ENCODE measurements at regions not wholly inside any gene's neighbourhood (a gene's known extent, or its start where the extent isn't known, plus 50 kb on each side); places are given as distances from the start of the nearest gene placed in this dataset.
A peak's percentile ranks its signal among the peaks of the same experiment; 100 is the strongest.

GRCh38 chr3:118705487-118706219, 329.0 kb downstream of the IGSF11 start:
- no peak overlapping the region for H3K4me3 ChIP-seq

More at GRCh38 chr3:118705487-118706219, 329.0 kb downstream of the IGSF11 start:
- no peaks in the 10 kb centered on the region for H3K4me1 ChIP-seq (ENCODE audit: insufficient read depth)
- Mint-ChIP-seq H3K36me3 (ENCODE audit: low read depth) (no peaks in the 10 kb centered on the region), H3K27me3 (ENCODE audit: insufficient read depth, low read depth, poor library complexity) (peaks cover 4% of the 10 kb centered on the region), H3K4me3 (no peak overlapping the region), H3K27ac (no peak overlapping the region), H3K4me1 (peaks cover 7% of the 10 kb centered on the region), H3K9me3 (no peaks in the 10 kb centered on the region; the same call in 2 of the 3 replicates)
- no peaks in the 10 kb centered on the region for H3K27me3 ChIP-seq (ENCODE audit: insufficient read depth)
- no peak overlapping the region for H3K27ac ChIP-seq (ENCODE audit: low read depth)
- no peaks in the 10 kb centered on the region for H3F3A ChIP-seq (replicated peaks; ENCODE audit: low read depth)
- no peak overlapping the region for H3K4me2 ChIP-seq
- H3K36me3 ChIP-seq (ENCODE audit: insufficient read depth), result no peaks in the 10 kb centered on the region
- H3K79me2 ChIP-seq (replicated peaks; ENCODE audit: insufficient read depth), result no peaks in the 10 kb centered on the region
- H2AFZ ChIP-seq, result peak overlapping the region; percentile 88; the same call in 1 of the 2 replicates
- DNase-seq (ENCODE audit: low spot score), result no peak
- no peak for ATAC-seq
- TF ChIP-seq EZH2 (IDR thresholded peaks at IDR 0.05; ENCODE audit: low read depth, unreplicated experiment), result no peak
- no peak for TF ChIP-seq CTCF (conservative IDR thresholded peaks at IDR 0.05; ENCODE audit: low read depth in 2 of 2)
- TF ChIP-seq STAT1 (IDR thresholded peaks at IDR 0.05; ENCODE audit: unreplicated experiment), result no peak
- no peak for TF ChIP-seq ZNF114 (CRISPR knock-in tag; IDR thresholded peaks at IDR 0.05)
- no peak for TF ChIP-seq REST (IDR thresholded peaks at IDR 0.05; ENCODE audit: unreplicated experiment)
- TF ChIP-seq, protein P1, sequence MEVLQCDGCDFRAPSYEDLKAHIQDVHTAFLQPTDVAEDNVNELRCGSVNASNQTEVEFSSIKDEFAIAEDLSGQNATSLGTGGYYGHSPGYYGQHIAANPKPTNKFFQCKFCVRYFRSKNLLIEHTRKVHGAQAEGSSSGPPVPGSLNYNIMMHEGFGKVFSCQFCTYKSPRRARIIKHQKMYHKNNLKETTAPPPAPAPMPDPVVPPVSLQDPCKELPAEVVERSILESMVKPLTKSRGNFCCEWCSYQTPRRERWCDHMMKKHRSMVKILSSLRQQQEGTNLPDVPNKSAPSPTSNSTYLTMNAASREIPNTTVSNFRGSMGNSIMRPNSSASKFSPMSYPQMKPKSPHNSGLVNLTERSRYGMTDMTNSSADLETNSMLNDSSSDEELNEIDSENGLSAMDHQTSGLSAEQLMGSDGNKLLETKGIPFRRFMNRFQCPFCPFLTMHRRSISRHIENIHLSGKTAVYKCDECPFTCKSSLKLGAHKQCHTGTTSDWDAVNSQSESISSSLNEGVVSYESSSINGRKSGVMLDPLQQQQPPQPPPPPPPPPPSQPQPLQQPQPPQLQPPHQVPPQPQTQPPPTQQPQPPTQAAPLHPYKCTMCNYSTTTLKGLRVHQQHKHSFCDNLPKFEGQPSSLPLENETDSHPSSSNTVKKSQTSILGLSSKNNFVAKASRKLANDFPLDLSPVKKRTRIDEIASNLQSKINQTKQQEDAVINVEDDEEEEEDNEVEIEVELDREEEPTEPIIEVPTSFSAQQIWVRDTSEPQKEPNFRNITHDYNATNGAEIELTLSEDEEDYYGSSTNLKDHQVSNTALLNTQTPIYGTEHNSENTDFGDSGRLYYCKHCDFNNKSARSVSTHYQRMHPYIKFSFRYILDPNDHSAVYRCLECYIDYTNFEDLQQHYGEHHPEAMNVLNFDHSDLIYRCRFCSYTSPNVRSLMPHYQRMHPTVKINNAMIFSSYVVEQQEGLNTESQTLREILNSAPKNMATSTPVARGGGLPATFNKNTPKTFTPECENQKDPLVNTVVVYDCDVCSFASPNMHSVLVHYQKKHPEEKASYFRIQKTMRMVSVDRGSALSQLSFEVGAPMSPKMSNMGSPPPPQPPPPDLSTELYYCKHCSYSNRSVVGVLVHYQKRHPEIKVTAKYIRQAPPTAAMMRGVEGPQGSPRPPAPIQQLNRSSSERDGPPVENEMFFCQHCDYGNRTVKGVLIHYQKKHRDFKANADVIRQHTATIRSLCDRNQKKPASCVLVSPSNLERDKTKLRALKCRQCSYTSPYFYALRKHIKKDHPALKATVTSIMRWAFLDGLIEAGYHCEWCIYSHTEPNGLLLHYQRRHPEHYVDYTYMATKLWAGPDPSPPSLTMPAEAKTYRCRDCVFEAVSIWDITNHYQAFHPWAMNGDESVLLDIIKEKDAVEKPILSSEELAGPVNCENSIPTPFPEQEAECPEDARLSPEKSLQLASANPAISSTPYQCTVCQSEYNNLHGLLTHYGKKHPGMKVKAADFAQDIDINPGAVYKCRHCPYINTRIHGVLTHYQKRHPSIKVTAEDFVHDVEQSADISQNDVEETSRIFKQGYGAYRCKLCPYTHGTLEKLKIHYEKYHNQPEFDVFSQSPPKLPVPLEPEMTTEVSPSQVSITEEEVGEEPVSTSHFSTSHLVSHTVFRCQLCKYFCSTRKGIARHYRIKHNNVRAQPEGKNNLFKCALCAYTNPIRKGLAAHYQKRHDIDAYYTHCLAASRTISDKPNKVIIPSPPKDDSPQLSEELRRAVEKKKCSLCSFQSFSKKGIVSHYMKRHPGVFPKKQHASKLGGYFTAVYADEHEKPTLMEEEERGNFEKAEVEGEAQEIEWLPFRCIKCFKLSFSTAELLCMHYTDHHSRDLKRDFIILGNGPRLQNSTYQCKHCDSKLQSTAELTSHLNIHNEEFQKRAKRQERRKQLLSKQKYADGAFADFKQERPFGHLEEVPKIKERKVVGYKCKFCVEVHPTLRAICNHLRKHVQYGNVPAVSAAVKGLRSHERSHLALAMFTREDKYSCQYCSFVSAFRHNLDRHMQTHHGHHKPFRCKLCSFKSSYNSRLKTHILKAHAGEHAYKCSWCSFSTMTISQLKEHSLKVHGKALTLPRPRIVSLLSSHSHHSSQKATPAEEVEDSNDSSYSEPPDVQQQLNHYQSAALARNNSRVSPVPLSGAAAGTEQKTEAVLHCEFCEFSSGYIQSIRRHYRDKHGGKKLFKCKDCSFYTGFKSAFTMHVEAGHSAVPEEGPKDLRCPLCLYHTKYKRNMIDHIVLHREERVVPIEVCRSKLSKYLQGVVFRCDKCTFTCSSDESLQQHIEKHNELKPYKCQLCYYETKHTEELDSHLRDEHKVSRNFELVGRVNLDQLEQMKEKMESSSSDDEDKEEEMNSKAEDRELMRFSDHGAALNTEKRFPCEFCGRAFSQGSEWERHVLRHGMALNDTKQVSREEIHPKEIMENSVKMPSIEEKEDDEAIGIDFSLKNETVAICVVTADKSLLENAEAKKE (CRISPR knock-in tag; IDR thresholded peaks at IDR 0.05), result no peak
- TF ChIP-seq ETS1 (IDR thresholded peaks at IDR 0.05), result no peak
- TF ChIP-seq POLR2AphosphoS5 (IDR thresholded peaks at IDR 0.05; ENCODE audit: low read depth), result no peak
- no peak for TF ChIP-seq EZH2phosphoT487 (IDR thresholded peaks at IDR 0.05; ENCODE audit: unreplicated experiment)
- no peak for TF ChIP-seq NANOG (IDR thresholded peaks at IDR 0.05; ENCODE audit: borderline replicate concordance)
- no peak for TF ChIP-seq ZNF331 (CRISPR knock-in tag; IDR thresholded peaks at IDR 0.05; ENCODE audit: low read depth)
- TF ChIP-seq CREB1 (CRISPR knock-in tag; IDR thresholded peaks at IDR 0.05; ENCODE audit: low read depth), result no peak
- no peak for TF ChIP-seq JUNB (IDR thresholded peaks at IDR 0.05; ENCODE audit: unreplicated experiment)
- H3K9me2 ChIP-seq (ENCODE audit: insufficient read depth), result no peaks in the 10 kb centered on the region; the same call in 1 of the 2 replicates
- no peaks in the 10 kb centered on the region for H4K20me1 ChIP-seq (replicated peaks; ENCODE audit: insufficient read depth)

All from GM23338 (cell line).